NCI-H146 (cell line): ENCODE measurements at regions not wholly inside any gene's neighbourhood (a gene's known extent, or its start where the extent isn't known, plus 50 kb on each side); places are given as distances from the start of the nearest gene placed in this dataset.
"Not testable (repeated sequence)": the region's sequence is repeated elsewhere in the genome, so short reads cannot be mapped to it uniquely, and the experiment has no call there.

Source experiments
- DNase-seq: peaks from one replicate; lab custom pipeline; 2025; lab: John Stamatoyannopoulos, UW

GRCh38 chr13:62113179-62113578 is 697.5 kb upstream of the PCDH20 start:
- no peak for DNase-seq

- no peak for DNase-seq
These were observed 694.4 kb upstream of the PCDH20 start for GRCh38 chr13:62110079-62110478.

- not testable (repeated sequence) for DNase-seq
These were observed 688.5 kb upstream of the PCDH20 start for GRCh38 chr13:62104136-62104535.

- DNase-seq = no peak
These were observed 681.0 kb upstream of the PCDH20 start for GRCh38 chr13:62096652-62097051.

GRCh38 chr13:62094932-62095331 is 679.3 kb upstream of the PCDH20 start:
- DNase-seq = no peak

GRCh38 chr13:62093984-62094780 is 678.5 kb upstream of the PCDH20 start:
- peak; percentile 91 for DNase-seq

- DNase-seq = no peak
These were observed 677.3 kb upstream of the PCDH20 start for GRCh38 chr13:62092949-62093348.

GRCh38 chr13:62092536-62092935 is 676.9 kb upstream of the PCDH20 start:
- no peak for DNase-seq

- DNase-seq = no peak
These were observed 672.5 kb upstream of the PCDH20 start for GRCh38 chr13:62088165-62088564.

GRCh38 chr13:62087124-62087523 is 671.5 kb upstream of the PCDH20 start:
- peak; percentile 24 for DNase-seq

- peak; percentile 0 for DNase-seq
These were observed 669.9 kb upstream of the PCDH20 start for GRCh38 chr13:62085337-62086229.

GRCh38 chr13:62084728-62085127 is 669.1 kb upstream of the PCDH20 start:
- DNase-seq = no peak

GRCh38 chr13:62067821-62068220 is 652.2 kb upstream of the PCDH20 start:
- no peak for DNase-seq

GRCh38 chr13:62065016-62065415 is 649.4 kb upstream of the PCDH20 start:
- no peak for DNase-seq

GRCh38 chr13:62061751-62062150 is 646.1 kb upstream of the PCDH20 start:
- no peak for DNase-seq

- no peak for DNase-seq
These were observed 644.9 kb upstream of the PCDH20 start for GRCh38 chr13:62060570-62060969.

- DNase-seq = peak; percentile 94
These were observed 641.6 kb upstream of the PCDH20 start for GRCh38 chr13:62057286-62057685.

GRCh38 chr13:62049992-62050391 is 634.3 kb upstream of the PCDH20 start:
- no peak for DNase-seq

- no peak for DNase-seq
These were observed 630.9 kb upstream of the PCDH20 start for GRCh38 chr13:62046512-62046911.

GRCh38 chr13:62043600-62043999 is 628.0 kb upstream of the PCDH20 start:
- no peak for DNase-seq

GRCh38 chr13:62040806-62041205 is 625.2 kb upstream of the PCDH20 start:
- DNase-seq = no peak

GRCh38 chr13:62040078-62040477 is 624.4 kb upstream of the PCDH20 start:
- no peak for DNase-seq

- DNase-seq = no peak
These were observed 622.6 kb upstream of the PCDH20 start for GRCh38 chr13:62038214-62038613.
